Right ventricle myocardium superior (tissue), 1 donor: ENCODE measurements at regions not wholly inside any gene's neighbourhood (a gene's known extent, or its start where the extent isn't known, plus 50 kb on each side); places are given as distances from the start of the nearest gene placed in this dataset.
"Not testable (repeated sequence)": the region's sequence is repeated elsewhere in the genome, so short reads cannot be mapped to it uniquely, and the experiment has no call there.

Source experiments
- ATAC-seq: fragments of 200-7000 bp; cut with Tn5 transposase; one replicate; pipeline ENCODE4 v1.9.1; 2020; ENCODE audit warnings: mild to moderate bottlenecking; ENCODE audit not compliant: poor library complexity
- DNase-seq: peaks from one replicate; pipeline ENCODE4 v3.0.0-alpha.2; 2020
- intact Hi-C: fragments of 100-400 bp; cut with DNase I; formaldehyde crosslinking; loops from one replicate; pipeline ENCODE4 v1.11.2; 2022
- donor health status: DM: no; HTN: yes; CAD: no; lungs with severe emphysema.

DNA sequence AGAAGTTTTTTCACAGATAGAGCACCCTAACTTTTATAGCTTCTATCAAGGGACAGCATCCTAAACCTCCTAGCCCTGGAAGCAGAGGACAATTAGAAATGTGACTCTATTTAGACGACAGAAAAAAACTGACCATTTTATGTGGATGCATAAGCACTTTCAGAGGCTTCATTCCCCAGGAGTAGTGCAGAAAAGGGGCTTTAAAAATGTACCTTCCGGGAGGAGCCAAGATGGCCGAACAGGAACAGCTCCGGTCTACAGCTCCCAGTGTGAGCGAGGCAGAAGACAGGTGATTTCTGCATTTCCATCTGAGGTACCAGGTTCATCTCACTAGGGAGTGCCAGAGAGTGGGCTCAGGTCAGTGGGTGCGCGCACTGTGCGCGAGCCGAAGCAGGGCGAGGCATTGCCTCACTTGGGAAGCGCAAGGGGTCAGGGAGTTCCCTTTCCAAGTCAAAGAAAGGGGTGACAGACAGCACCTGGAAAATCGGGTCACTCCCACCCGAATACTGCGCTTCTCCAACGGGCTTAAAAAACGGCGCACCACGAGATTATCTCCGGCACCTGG, 416.4 kb upstream of the C1orf87 start:
- ATAC-seq, DNase-seq, intact Hi-C loops: not testable (repeated sequence)

DNA sequence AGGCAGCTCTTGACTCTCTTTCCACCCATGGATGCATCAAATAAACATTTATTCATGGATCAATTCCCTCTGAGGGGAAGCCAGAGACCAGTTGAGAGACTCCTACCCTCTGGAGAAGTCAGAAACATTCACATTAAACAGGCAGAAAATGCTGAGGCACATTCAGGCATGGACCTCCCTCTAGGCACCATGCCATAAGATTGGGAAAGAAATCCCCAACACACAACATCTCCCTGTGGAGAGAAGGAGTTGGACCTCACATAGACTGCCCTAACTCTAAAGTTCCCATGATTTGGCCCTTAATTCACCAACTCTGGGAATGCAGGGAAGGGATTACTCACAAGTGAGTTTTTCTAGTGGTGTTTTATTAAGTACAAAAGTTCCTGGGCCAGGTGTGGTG, 415.3 kb upstream of the C1orf87 start:
- ATAC-seq (no peak), DNase-seq (no peak)
- intact Hi-C loops: no loop called here

DNA sequence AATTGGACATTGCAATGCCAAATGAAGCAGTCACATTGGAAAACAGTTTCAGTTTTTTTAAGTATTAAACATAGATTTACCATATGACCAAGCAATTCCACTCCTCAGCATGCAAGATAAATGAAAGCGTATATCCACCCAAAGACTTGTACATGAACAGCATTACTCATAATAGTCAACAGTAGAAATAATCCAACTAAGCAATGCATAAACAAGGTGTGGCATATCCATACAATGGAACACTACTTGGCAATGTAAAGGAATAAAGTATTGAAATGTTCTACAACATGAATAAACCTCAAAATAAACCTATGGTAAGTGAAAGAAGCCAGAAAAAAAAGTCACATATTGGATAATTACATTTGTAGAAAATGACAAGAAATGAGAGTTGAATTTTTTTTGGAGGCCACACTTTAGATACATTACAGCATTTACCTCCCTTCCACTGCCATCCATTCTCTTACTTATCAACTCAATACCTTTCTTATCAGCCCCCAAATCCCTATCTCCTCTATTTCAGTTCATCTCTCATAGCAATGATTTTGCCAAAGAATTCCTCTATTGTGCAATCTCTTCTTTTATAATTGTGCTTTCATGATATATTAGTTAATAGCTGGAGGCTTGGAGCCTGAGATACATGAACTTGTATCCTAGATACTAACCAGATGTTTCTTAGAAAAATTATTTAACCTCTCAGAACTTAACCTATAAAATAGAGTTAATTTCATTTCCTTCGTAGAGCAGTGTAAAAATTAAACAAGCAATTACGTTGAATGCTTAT, 414.2 kb upstream of the C1orf87 start:
- DNase-seq (no peak), ATAC-seq (no peak)
- intact Hi-C loops: no loop called here

DNA sequence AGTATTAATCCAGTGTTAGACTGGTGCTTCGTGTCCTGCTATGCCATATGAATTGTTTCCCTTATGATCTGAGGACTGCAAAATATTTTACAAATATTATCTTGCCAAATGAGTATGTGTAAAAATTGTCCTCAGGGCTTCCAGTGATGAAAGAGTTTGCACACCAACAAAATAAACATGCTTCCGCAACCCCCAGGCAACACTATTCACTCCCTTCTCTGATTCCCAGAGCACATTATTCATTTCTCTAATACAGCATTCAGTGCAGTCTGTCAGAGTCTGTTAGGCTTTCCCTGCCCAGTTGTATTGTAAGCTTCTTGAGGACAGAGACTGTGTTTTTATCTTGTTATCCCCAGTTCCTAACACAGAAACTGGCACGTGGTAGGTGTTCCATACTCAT, 409.9 kb upstream of the C1orf87 start:
- intact Hi-C loops: no loop called here

DNA sequence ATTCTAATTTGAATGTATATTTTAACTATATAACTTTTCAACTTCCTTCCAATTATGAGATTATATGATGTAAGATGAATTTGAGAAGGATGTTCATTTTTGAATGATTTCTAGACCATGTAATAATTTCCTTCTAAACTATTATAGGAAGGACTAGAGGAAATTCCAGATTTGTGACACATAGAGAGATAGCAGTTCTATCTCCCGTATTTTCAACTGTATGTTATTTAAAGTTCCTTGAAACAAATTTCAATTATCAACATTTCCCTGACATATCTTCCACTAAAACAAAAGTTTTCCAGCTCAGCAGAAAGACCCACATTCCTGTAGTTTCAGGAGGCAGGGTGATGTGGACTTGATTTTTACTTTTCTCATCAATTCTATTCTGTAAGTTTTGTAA, 396.7 kb upstream of the C1orf87 start:
- intact Hi-C loops: no loop called here
- ATAC-seq: no peak

More for the DNA sequence above, 409.9 kb upstream of the C1orf87 start:
- DNase-seq (no peak), ATAC-seq (no peak)

DNA sequence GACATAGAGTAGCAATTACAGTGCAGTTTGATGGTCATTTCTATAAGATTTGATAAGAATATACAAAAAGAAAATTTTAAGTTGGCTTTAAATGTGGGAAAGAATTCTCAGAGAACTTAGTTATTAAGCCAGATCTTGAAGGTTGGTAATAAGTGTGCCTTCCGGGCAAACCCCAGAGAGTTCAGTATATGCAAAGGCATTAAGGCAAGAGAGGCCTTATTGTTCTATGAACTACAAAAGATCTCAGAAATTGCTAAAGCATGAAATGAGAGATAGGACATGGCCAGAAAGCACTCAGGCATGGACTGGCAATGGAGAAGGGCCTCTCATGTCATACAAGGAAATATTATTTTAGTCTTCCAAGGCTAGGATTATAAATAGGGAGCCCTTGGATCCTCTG, 390.2 kb upstream of the C1orf87 start:
- no peak for DNase-seq
- ATAC-seq: no peak
- intact Hi-C loops: no loop called here

More for the DNA sequence above, 396.7 kb upstream of the C1orf87 start:
- DNase-seq: no peak

DNA sequence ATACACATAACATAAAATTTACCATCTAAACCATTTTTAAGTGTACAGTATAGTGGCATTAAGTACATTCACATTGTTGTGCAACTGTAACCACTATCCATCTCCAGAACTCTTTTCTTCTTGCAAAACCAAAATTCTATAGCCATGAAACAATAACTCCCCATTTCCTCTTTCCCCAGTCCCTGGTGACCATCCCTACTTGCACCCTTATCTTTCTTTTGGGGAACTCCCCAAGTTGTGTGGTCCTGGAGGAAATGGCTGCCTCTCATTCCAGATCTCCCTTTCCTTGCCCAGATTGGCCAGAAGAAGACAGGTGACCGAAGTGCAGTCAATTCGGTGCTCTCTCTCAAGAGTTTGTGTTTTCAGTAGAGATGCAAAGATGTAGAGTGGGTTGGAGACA, 389.6 kb upstream of the C1orf87 start:
- ATAC-seq: no peak
- intact Hi-C loops: no loop called here
- no peak for DNase-seq

DNA sequence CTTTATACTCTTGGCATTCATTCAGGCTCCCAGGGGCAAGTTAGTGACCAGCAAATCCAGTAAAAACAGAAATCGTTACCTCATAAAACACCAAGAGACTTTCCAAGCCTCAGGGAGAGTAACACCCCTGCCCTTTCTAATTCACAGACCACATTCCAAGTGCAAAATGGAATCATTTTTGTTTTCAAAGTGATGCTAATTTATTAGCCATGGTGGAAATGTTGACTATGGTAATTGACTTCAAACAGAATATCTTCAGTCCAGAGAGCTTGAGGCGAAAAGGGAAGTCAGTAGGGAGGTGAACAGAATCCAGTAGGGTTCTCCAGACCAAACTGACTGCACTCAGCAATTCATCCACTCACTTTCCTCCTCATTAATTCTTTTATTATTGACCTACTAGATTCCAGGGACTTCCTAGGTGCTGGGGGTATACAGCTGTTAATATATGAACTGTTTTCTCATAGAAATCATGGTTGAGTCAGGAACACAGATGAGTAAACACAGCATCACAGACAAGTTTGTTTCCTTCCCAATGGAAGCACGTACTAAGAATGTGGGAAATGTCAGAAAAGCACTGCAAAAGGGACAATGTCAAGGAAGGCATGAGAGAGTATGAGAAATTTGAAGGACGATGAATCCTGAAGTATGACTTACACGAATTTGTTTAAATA, 388.5 kb upstream of the C1orf87 start:
- DNase-seq (no peak), ATAC-seq (no peak)
- intact Hi-C loops: no loop called here

DNA sequence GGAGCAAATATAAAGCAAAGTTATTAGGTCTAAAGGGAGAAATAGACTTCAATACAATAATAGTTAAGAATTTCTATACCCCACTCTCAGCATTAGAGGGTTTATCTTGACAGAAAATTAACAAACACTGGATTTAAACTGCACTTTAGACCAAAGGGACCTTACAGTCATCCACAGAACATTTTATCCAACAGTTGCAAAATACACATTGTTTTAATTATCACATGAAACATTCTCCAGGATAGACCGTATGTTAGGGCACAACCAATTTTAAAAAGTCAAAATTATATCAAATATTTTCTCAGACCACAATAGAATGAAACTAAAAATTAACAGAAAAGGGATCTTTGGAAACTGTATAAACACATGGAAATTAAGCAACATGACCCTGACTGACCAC, 384.5 kb upstream of the C1orf87 start:
- intact Hi-C loops: no loop called here
- ATAC-seq (no peak), DNase-seq (no peak)

DNA sequence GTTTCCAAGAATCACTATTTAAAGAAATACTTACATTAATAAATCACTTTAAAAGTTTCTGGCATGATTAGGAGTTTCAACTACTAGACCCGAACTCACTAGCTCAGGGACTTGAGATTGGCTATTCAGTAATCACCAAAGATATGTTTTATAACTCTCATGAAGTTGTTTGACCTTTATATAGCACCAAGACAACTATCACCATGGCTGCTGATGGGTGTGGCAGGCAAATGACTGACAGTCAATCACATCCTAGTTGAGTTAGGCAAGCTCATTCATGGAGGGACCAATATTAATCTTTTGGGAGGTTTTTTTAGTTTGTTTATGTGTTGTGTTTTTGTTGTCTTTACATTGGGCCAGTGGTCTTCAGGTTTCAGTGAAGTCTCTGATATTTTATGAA, 376.3 kb upstream of the C1orf87 start:
- intact Hi-C loops: no loop called here
- DNase-seq (no peak), ATAC-seq (no peak)

DNA sequence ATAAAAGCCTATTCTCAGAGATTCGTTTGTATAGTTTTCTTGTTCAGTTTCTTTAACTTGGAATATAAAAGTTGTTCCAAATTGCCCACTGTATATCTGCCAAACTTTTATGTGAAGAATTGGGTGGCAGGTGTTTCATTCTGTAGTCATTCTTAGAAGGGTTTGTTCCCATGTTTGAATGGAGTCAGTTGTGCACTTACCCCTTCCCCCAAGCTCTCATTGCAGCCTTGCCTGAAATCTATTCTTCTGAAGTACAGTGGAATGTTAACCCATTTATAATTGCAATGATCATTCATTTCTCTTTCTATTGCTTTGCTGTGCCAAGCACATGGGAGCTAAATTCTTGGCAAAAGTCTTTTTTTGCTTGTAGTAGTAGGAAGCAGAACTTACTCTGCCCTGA, 375.3 kb upstream of the C1orf87 start:
- intact Hi-C loops: no loop called here
- no peak for ATAC-seq
- DNase-seq: no peak

DNA sequence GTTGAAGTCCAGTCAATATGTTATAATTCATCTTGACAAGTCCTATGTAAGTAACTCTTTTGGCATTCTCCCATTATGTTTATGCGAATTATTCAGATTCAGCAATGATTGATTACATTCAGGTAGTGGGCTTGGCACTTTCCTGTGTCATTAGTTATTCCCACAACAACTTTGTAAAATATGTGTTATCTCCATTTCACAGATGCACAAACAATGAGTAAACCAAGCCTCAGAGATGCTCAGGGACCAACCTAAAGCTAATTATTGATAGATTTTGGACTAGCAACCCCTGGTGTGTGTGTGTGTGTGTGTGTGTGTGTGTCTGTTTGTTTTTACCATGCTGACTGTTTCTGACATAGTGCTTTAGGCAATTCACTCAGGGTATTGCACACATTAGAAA, 371.1 kb upstream of the C1orf87 start:
- ATAC-seq (no peak), DNase-seq (no peak)
- intact Hi-C loops: no loop called here

DNA sequence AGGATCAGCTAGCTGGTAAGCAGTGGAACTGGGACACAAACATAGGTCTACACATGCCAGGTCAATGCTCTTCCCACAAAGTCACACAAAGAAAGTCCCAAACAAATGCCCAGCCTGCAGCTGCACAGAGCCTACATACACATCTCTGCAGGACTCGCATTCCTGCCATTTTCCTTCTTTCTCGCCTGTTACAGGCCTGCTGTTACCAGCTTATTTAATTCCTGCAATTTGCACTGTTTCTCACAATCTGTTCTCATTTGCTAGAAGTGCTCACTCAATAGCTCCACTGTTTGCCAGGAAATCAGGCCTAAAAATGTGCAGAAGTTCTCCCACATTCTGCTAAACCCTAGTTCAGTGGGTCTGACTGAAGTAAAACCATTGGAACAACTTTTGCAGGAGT, 362.6 kb upstream of the C1orf87 start:
- intact Hi-C loops: no loop called here
- no peak for ATAC-seq
- DNase-seq: no peak

DNA sequence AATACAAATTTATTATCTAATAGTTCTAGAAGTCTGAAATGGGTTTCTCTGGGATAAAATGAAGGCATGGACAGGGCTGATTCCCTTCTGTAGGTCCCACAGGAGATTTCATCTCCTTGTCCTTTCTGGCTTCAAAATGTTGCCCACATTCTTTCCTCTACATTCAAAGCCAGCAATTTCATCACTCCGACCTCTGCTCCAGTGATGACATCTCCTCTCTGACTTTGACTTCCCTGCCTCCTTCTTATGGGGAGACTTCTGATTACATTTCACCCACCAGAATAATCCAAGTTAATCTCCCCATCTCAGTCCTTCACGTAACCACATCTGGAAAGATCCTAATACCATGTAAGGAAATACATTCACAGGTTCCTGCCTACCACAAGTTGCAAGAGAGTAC, 358.0 kb upstream of the C1orf87 start:
- ATAC-seq (no peak), DNase-seq (no peak)
- intact Hi-C loops: no loop called here

DNA sequence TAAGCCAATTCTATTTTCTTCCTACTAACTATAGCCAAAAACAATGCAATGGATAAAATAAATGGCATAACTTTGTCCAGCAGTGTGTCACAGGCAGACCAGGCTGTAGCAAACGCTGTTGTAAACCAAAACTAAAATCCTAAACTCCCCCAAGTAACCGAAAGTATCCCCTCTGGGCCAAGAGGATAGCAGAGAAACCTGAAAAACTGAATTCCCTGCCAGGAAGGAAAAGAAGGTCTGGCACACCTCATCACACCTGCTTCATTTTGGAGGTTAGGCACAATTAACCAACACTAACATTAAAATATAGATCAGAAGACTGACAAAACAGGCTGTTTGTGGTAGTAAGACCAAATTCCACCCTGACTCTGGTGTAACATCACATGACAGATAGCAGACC, 356.8 kb upstream of the C1orf87 start:
- DNase-seq: no peak
- intact Hi-C loops: no loop called here
- ATAC-seq: no peak

DNA sequence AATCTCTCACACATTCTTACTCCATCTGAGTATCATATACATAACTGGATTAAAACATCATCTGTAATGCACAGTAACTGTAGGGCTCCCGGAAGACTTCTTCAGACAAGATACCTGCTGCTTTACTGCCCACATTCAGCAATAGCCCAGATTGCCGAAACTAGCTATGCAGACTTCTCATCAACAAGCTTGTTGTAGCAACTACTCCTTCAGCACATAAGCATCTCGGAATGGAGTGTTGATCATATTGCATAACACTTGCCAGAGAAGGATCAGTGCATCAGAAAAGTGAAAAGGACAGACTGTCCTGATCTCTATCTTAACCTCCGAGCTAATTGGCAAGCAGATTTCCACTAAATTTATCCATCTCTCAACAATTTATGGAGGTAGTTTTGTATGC, 354.6 kb upstream of the C1orf87 start:
- intact Hi-C loops: no loop called here
- DNase-seq: no peak
- ATAC-seq: no peak

DNA sequence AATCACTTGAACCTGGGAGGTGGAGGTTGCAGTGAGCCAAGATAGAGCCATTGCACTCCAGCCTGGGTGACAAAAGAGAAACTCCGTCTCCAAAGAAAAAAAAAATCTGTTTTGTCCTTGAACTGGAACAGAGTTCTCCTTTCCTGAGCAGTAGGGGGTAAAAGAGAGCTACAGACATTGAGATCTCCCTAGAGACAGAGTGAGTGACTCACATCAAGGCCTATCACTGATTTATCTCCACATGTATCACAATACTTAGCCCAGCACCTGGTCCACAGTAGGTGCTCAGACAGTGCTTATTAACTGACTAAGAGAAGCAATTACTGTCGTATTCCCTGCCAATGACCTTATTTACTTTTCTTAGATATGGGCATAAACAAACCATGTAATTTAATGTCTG, 354.1 kb upstream of the C1orf87 start:
- intact Hi-C loops: no loop called here
- ATAC-seq: no peak

DNA sequence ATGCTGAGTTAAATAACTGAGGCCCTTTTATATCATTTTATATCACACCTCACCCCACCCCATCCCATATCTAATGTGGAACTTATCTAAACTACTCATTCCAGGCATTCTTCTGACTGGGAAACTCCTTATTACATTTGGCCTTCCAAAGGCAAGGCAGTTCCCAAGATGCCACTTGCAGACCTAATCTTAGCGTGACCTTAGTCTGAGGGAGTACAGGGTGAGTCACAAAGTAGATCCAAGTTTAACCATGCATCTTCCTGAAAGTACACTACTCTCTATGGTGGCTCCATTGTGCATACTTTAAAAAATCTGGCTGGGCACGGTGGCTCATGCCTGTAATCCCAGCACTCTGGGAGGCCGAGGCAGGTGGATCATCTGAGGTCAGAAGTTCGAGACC, 353.6 kb upstream of the C1orf87 start:
- intact Hi-C loops: no loop called here
- ATAC-seq: no peak
- DNase-seq: no peak

More for the DNA sequence above, 354.1 kb upstream of the C1orf87 start:
- DNase-seq: no peak

DNA sequence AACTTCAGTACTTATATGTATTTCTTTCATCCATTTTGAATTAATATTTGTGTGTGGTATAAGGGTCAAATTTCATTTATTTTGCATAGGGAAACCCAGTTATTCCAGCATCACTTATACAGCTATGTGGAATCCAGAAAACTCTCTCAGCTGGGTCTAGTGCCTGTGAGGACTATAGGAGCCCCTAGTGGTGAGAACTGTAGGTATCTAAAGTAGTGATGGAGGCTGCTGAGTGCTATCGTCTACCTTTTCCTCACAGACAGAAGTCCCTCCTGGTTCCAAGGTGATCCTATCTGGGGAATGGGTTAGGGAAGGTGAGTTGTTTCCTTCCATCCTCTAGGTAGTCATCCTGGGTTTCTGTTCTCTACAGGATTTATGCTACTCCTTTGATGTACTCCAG, 352.0 kb upstream of the C1orf87 start:
- intact Hi-C loops: no loop called here
- ATAC-seq: no peak

DNA sequence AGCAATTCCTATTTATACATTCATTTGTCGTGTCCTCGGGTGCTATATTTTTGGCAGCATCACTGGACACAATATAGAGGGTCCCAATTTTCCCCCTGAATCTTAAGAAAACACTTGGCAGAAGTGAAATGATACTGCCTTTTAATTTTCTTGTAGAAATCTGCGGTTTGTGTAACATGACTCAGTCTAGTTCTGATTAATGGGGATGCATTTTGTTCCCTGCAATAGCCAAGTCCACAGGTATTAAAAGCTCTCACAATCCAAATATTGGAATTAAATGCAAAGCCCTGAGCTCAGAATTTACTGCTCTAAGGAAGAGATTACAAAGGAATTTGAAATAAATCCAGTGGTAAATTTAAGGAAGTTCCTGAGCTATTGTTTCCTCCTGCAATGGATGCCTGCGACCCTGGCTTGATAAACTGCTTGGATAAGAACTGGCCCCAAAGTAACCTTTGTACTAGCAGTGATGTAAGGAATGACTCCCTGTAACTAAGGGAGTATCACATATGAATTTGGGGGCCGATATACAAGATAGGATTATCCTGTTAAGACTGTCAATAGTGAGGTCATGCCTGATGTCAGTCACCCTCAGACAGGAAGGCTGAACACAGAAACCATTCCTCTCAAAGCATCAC, 349.7 kb upstream of the C1orf87 start:
- ATAC-seq (no peak), DNase-seq (no peak)
- intact Hi-C loops: no loop called here

More for the DNA sequence above, 352.0 kb upstream of the C1orf87 start:
- DNase-seq: no peak
